Non-pigmented ciliary epithelial cell (primary cell): ENCODE measurements at regions not wholly inside any gene's neighbourhood (a gene's known extent, or its start where the extent isn't known, plus 50 kb on each side); places are given as distances from the start of the nearest gene placed in this dataset.
A peak's percentile ranks its signal among the peaks of the same experiment; 100 is the strongest.

ENCODE experiments used
- DNase-seq: peaks from one replicate; pipeline ENCODE4 v3.0.0-alpha.2; 2010; ENCODE audit warnings: low read depth

GRCh38 chr13:105928048-105928447, 607.4 kb downstream of the EFNB2 start:
- no peak for DNase-seq

GRCh38 chr13:105925496-105925895, 610.0 kb downstream of the EFNB2 start:
- peak; percentile 85 for DNase-seq

- no peak for DNase-seq
These were observed 613.8 kb downstream of the EFNB2 start for GRCh38 chr13:105921711-105922110.

GRCh38 chr13:105920370-105920769, 615.1 kb downstream of the EFNB2 start:
- peak; percentile 66 for DNase-seq

GRCh38 chr13:105918842-105919741, 616.4 kb downstream of the EFNB2 start:
- peak; percentile 65 for DNase-seq

- no peak for DNase-seq
These were observed 620.2 kb downstream of the EFNB2 start for GRCh38 chr13:105915146-105915850.

- peak; percentile 68 for DNase-seq
These were observed 621.0 kb downstream of the EFNB2 start for GRCh38 chr13:105914291-105915036.

- no peak for DNase-seq
These were observed 626.9 kb downstream of the EFNB2 start for GRCh38 chr13:105908586-105908985.

GRCh38 chr13:105907319-105908019, 628.0 kb downstream of the EFNB2 start:
- no peak for DNase-seq

- no peak for DNase-seq
These were observed 628.7 kb downstream of the EFNB2 start for GRCh38 chr13:105906746-105907145.

GRCh38 chr13:105904034-105904742, 631.3 kb downstream of the EFNB2 start:
- DNase-seq = no peak

- no peak for DNase-seq
These were observed 633.1 kb downstream of the EFNB2 start for GRCh38 chr13:105902396-105902795.

- DNase-seq = no peak
These were observed 637.9 kb downstream of the EFNB2 start for GRCh38 chr13:105897575-105897974.

- no peak for DNase-seq
These were observed 640.8 kb downstream of the EFNB2 start for GRCh38 chr13:105894697-105895096.

- no peak for DNase-seq
These were observed 645.0 kb downstream of the EFNB2 start for GRCh38 chr13:105890509-105890908.

- no peak for DNase-seq
These were observed 657.3 kb downstream of the EFNB2 start for GRCh38 chr13:105878119-105878700.

- no peak for DNase-seq
These were observed 660.6 kb downstream of the EFNB2 start for GRCh38 chr13:105874814-105875213.

GRCh38 chr13:105871768-105872167, 663.7 kb downstream of the EFNB2 start:
- no peak for DNase-seq

GRCh38 chr13:105871326-105871725, 664.1 kb downstream of the EFNB2 start:
- DNase-seq = no peak

GRCh38 chr13:105863300-105863920, 672.1 kb downstream of the EFNB2 start:
- DNase-seq = no peak
